Fibroblast of mammary gland (primary cell): ENCODE measurements at regions not wholly inside any gene's neighbourhood (a gene's known extent, or its start where the extent isn't known, plus 50 kb on each side); places are given as distances from the start of the nearest gene placed in this dataset.
A peak's percentile ranks its signal among the peaks of the same experiment; 100 is the strongest.

Source experiments
- DNase-seq: peaks from one replicate; pipeline ENCODE4 v3.0.0-alpha.2; 2010; ENCODE audit warnings: low read depth
- H3K4me3 ChIP-seq: 2 replicates; pipeline ENCODE4 v1.5.1; 2011; ENCODE audit warnings: low read depth, mild to moderate bottlenecking, low read length, moderate library complexity; ENCODE audit not compliant: control insufficient read depth
- CTCF ChIP-seq: conservative IDR thresholded peaks from 2 replicates; pipeline ENCODE4 v1.5.1; 2011; ENCODE audit warnings: low read depth, low read length, inconsistent platforms; ENCODE audit not compliant: control insufficient read depth, insufficient read depth

- H3K4me3 ChIP-seq = no peak overlapping the region
- DNase-seq = no peak
- no peak for TF ChIP-seq CTCF
Observed at GRCh38 chrX:122817321-122817955, 366.6 kb upstream of the GRIA3 start.

GRCh38 chrX:122818068-122818467, 366.0 kb upstream of the GRIA3 start:
- H3K4me3 ChIP-seq = no peak overlapping the region
- no peak for TF ChIP-seq CTCF
- DNase-seq = no peak

- H3K4me3 ChIP-seq = no peak overlapping the region
- DNase-seq = no peak
- no peak for TF ChIP-seq CTCF
Observed at GRCh38 chrX:122833230-122833629, 350.8 kb upstream of the GRIA3 start.

GRCh38 chrX:122835886-122836285, 348.2 kb upstream of the GRIA3 start:
- no peak overlapping the region for H3K4me3 ChIP-seq
- no peak for TF ChIP-seq CTCF
- DNase-seq = peak; percentile 11

- no peak for TF ChIP-seq CTCF
- DNase-seq = no peak
- no peak overlapping the region for H3K4me3 ChIP-seq
Observed at GRCh38 chrX:122850326-122850725, 333.8 kb upstream of the GRIA3 start.

GRCh38 chrX:122856205-122856604, 327.9 kb upstream of the GRIA3 start:
- no peak overlapping the region for H3K4me3 ChIP-seq
- no peak for TF ChIP-seq CTCF
- DNase-seq = no peak

GRCh38 chrX:122857734-122858133, 326.3 kb upstream of the GRIA3 start:
- no peak for TF ChIP-seq CTCF
- no peak overlapping the region for H3K4me3 ChIP-seq
- no peak for DNase-seq
